ENCODE measurements at regions not wholly inside any gene's neighbourhood (a gene's known extent, or its start where the extent isn't known, plus 50 kb on each side); places are given as distances from the start of the nearest gene placed in this dataset.

- H3K27me3 ChIP-seq (ENCODE audit: insufficient read depth, low read length), result no peaks in the 10 kb centered on the region
- no peaks in the 10 kb centered on the region for H3K9me3 ChIP-seq (ENCODE audit: insufficient read depth, low read depth, low read length)
- H3K9ac ChIP-seq (ENCODE audit: low read depth, low read length), result no peak overlapping the region
- 96% methylated on average over 3 of the region's 3 CpGs for WGBS
- no peaks in the 10 kb centered on the region for H3K4me1 ChIP-seq (ENCODE audit: insufficient read depth, low read length)
- no peak overlapping the region for H3K4me3 ChIP-seq (ENCODE audit: low read length)
- no peaks in the 10 kb centered on the region for H3K36me3 ChIP-seq (ENCODE audit: insufficient read depth, low read length)
- H3K27ac ChIP-seq (ENCODE audit: low read depth, low read length), result no peak overlapping the region
Measured at GRCh38 chr5:103427326-103427725, 135.3 kb downstream of the NUDT12 start.

GRCh38 chr5:103425686-103426454 is 136.7 kb downstream of the NUDT12 start:
- Histone ChIP-seq H3K36me3 (ENCODE audit: insufficient read depth, low read length) (no peaks in the 10 kb centered on the region), H3K27me3 (ENCODE audit: insufficient read depth, low read length) (no peaks in the 10 kb centered on the region), H3K27ac (ENCODE audit: low read depth, low read length) (no peak overlapping the region), H3K9me3 (ENCODE audit: insufficient read depth, low read depth, low read length) (no peaks in the 10 kb centered on the region), H3K9ac (ENCODE audit: low read depth, low read length) (no peak overlapping the region), H3K4me1 (ENCODE audit: insufficient read depth, low read length) (no peaks in the 10 kb centered on the region), H3K4me3 (ENCODE audit: low read length) (no peak overlapping the region)
- 98% methylated on average over 3 of the region's 3 CpGs for WGBS

- H3K36me3 ChIP-seq (ENCODE audit: insufficient read depth, low read length), result no peaks in the 10 kb centered on the region
- no peak overlapping the region for H3K27ac ChIP-seq (ENCODE audit: low read depth, low read length)
- no peak overlapping the region for H3K9ac ChIP-seq (ENCODE audit: low read depth, low read length)
- 90% methylated on average over 3 of the region's 5 CpGs for WGBS
- H3K4me3 ChIP-seq (ENCODE audit: low read length), result no peak overlapping the region
- no peaks in the 10 kb centered on the region for H3K27me3 ChIP-seq (ENCODE audit: insufficient read depth, low read length)
- H3K9me3 ChIP-seq (ENCODE audit: insufficient read depth, low read depth, low read length), result no peaks in the 10 kb centered on the region
- no peaks in the 10 kb centered on the region for H3K4me1 ChIP-seq (ENCODE audit: insufficient read depth, low read length)
Measured at GRCh38 chr5:103424453-103425205, 138.0 kb downstream of the NUDT12 start.

GRCh38 chr5:103424026-103424425 is 138.6 kb downstream of the NUDT12 start:
- no peaks in the 10 kb centered on the region for H3K4me1 ChIP-seq (ENCODE audit: insufficient read depth, low read length)
- no peak overlapping the region for H3K27ac ChIP-seq (ENCODE audit: low read depth, low read length)
- no peak overlapping the region for H3K4me3 ChIP-seq (ENCODE audit: low read length)
- no peaks in the 10 kb centered on the region for H3K36me3 ChIP-seq (ENCODE audit: insufficient read depth, low read length)
- WGBS, result 91% methylated on average over 2 of the region's 2 CpGs
- H3K27me3 ChIP-seq (ENCODE audit: insufficient read depth, low read length), result no peaks in the 10 kb centered on the region
- H3K9me3 ChIP-seq (ENCODE audit: insufficient read depth, low read depth, low read length), result no peaks in the 10 kb centered on the region
- no peak overlapping the region for H3K9ac ChIP-seq (ENCODE audit: low read depth, low read length)

- no peaks in the 10 kb centered on the region for H3K9me3 ChIP-seq (ENCODE audit: insufficient read depth, low read depth, low read length)
- H3K4me3 ChIP-seq (ENCODE audit: low read length), result no peak overlapping the region
- no peak overlapping the region for H3K27ac ChIP-seq (ENCODE audit: low read depth, low read length)
Measured at GRCh38 chr5:103422756-103423155, 139.8 kb downstream of the NUDT12 start.

GRCh38 chr5:103414604-103415003 is 148.0 kb downstream of the NUDT12 start:
- Histone ChIP-seq H3K27ac (ENCODE audit: low read depth, low read length) (no peak overlapping the region), H3K4me1 (ENCODE audit: insufficient read depth, low read length) (no peaks in the 10 kb centered on the region), H3K9me3 (ENCODE audit: insufficient read depth, low read depth, low read length) (no peaks in the 10 kb centered on the region), H3K4me3 (ENCODE audit: low read length) (no peak overlapping the region), H3K27me3 (ENCODE audit: insufficient read depth, low read length) (no peaks in the 10 kb centered on the region), H3K36me3 (ENCODE audit: insufficient read depth, low read length) (no peaks in the 10 kb centered on the region), H3K9ac (ENCODE audit: low read depth, low read length) (no peak overlapping the region)
- whole genome bisulfite sequencing, result 90% methylated on average over 2 of the region's 2 CpGs

More at GRCh38 chr5:103422756-103423155, 139.8 kb downstream of the NUDT12 start:
- Histone ChIP-seq H3K36me3 (ENCODE audit: insufficient read depth, low read length) (no peaks in the 10 kb centered on the region), H3K4me1 (ENCODE audit: insufficient read depth, low read length) (no peaks in the 10 kb centered on the region), H3K9ac (ENCODE audit: low read depth, low read length) (no peak overlapping the region), H3K27me3 (ENCODE audit: insufficient read depth, low read length) (no peaks in the 10 kb centered on the region)

GRCh38 chr5:103411711-103412110 is 150.9 kb downstream of the NUDT12 start:
- WGBS, result 100% methylated on average over 1 of the region's 1 CpG

GRCh38 chr5:103410172-103410571 is 151.6 kb downstream of the MACIR start:
- WGBS, result 90% methylated on average over 2 of the region's 2 CpGs
- no peak overlapping the region for H3K4me3 ChIP-seq (ENCODE audit: low read length)
- no peaks in the 10 kb centered on the region for H3K9me3 ChIP-seq (ENCODE audit: insufficient read depth, low read depth, low read length)
- no peaks in the 10 kb centered on the region for H3K4me1 ChIP-seq (ENCODE audit: insufficient read depth, low read length)
- no peaks in the 10 kb centered on the region for H3K36me3 ChIP-seq (ENCODE audit: insufficient read depth, low read length)
- no peak overlapping the region for H3K27ac ChIP-seq (ENCODE audit: low read depth, low read length)
- no peak overlapping the region for H3K9ac ChIP-seq (ENCODE audit: low read depth, low read length)
- no peaks in the 10 kb centered on the region for H3K27me3 ChIP-seq (ENCODE audit: insufficient read depth, low read length)

More at GRCh38 chr5:103411711-103412110, 150.9 kb downstream of the NUDT12 start:
- Histone ChIP-seq H3K36me3 (ENCODE audit: insufficient read depth, low read length) (no peaks in the 10 kb centered on the region), H3K9ac (ENCODE audit: low read depth, low read length) (no peak overlapping the region), H3K9me3 (ENCODE audit: insufficient read depth, low read depth, low read length) (no peaks in the 10 kb centered on the region), H3K27me3 (ENCODE audit: insufficient read depth, low read length) (no peaks in the 10 kb centered on the region), H3K27ac (ENCODE audit: low read depth, low read length) (no peak overlapping the region), H3K4me1 (ENCODE audit: insufficient read depth, low read length) (no peaks in the 10 kb centered on the region), H3K4me3 (ENCODE audit: low read length) (no peak overlapping the region)

- no peaks in the 10 kb centered on the region for H3K27me3 ChIP-seq (ENCODE audit: insufficient read depth, low read length)
- no peaks in the 10 kb centered on the region for H3K36me3 ChIP-seq (ENCODE audit: insufficient read depth, low read length)
- no peak overlapping the region for H3K27ac ChIP-seq (ENCODE audit: low read depth, low read length)
- H3K9me3 ChIP-seq (ENCODE audit: insufficient read depth, low read depth, low read length), result no peaks in the 10 kb centered on the region
- no peak overlapping the region for H3K9ac ChIP-seq (ENCODE audit: low read depth, low read length)
- no peaks in the 10 kb centered on the region for H3K4me1 ChIP-seq (ENCODE audit: insufficient read depth, low read length)
- no peak overlapping the region for H3K4me3 ChIP-seq (ENCODE audit: low read length)
Measured at GRCh38 chr5:103409013-103409670, 150.6 kb downstream of the MACIR start.

GRCh38 chr5:103408408-103408807 is 149.8 kb downstream of the MACIR start:
- H3K36me3 ChIP-seq (ENCODE audit: insufficient read depth, low read length), result no peaks in the 10 kb centered on the region
- WGBS, result 100% methylated on average over 2 of the region's 2 CpGs
- no peak overlapping the region for H3K27ac ChIP-seq (ENCODE audit: low read depth, low read length)
- H3K4me3 ChIP-seq (ENCODE audit: low read length), result no peak overlapping the region
- H3K9ac ChIP-seq (ENCODE audit: low read depth, low read length), result no peak overlapping the region
- H3K27me3 ChIP-seq (ENCODE audit: insufficient read depth, low read length), result no peaks in the 10 kb centered on the region
- H3K4me1 ChIP-seq (ENCODE audit: insufficient read depth, low read length), result no peaks in the 10 kb centered on the region
- H3K9me3 ChIP-seq (ENCODE audit: insufficient read depth, low read depth, low read length), result no peaks in the 10 kb centered on the region

- H3K27ac ChIP-seq (ENCODE audit: low read depth, low read length), result no peak overlapping the region
- H3K4me1 ChIP-seq (ENCODE audit: insufficient read depth, low read length), result no peaks in the 10 kb centered on the region
- H3K27me3 ChIP-seq (ENCODE audit: insufficient read depth, low read length), result no peaks in the 10 kb centered on the region
- no peaks in the 10 kb centered on the region for H3K9me3 ChIP-seq (ENCODE audit: insufficient read depth, low read depth, low read length)
- H3K9ac ChIP-seq (ENCODE audit: low read depth, low read length), result no peak overlapping the region
- no peak overlapping the region for H3K4me3 ChIP-seq (ENCODE audit: low read length)
- no peaks in the 10 kb centered on the region for H3K36me3 ChIP-seq (ENCODE audit: insufficient read depth, low read length)
- WGBS, result 96% methylated on average over 2 of the region's 2 CpGs
Measured at GRCh38 chr5:103407402-103407801, 148.8 kb downstream of the MACIR start.
